Activated CD4-positive, alpha-beta T cell treated with anti-CD3 and anti-CD28 coated beads, Interleukin-2, amount 10 ng/mL, durations not matched to agents 7 days and 5 days (primary cell): ENCODE measurements at regions not wholly inside any gene's neighbourhood (a gene's known extent, or its start where the extent isn't known, plus 50 kb on each side); places are given as distances from the start of the nearest gene placed in this dataset.

Experiments
- CTCF ChIA-PET: fragments of 350-600 bp; sonication (Branson Sonifier 250); formaldehyde crosslinking; loops from one replicate; lab custom pipeline; 2021; ENCODE audit warnings: antibody characterized with exemption; lab: Charles Lee
- POLR2A ChIA-PET: fragments of 350-600 bp; sonication (Branson Sonifier 250); formaldehyde crosslinking; loops from one replicate; lab custom pipeline; 2021; ENCODE audit warnings: antibody characterized with exemption; lab: Charles Lee
- DNase-seq: peaks from one replicate; pipeline ENCODE4 v3.0.0-alpha.2; 2020
- H3K27ac Mint-ChIP-seq: one replicate; pipeline ENCODE4 v1.8.0; 2021; ENCODE audit warnings: mild to moderate bottlenecking, moderate library complexity, mixed read lengths
- H3K27me3 Mint-ChIP-seq: one replicate; pipeline ENCODE4 v1.8.0; 2021; ENCODE audit warnings: mixed read lengths
- H3K36me3 Mint-ChIP-seq: one replicate; pipeline ENCODE4 v1.8.0; 2021; ENCODE audit warnings: low read depth, mixed read lengths
- H3K4me1 Mint-ChIP-seq: one replicate; pipeline ENCODE4 v1.8.0; 2021; ENCODE audit warnings: mixed read lengths
- H3K4me3 Mint-ChIP-seq: one replicate; pipeline ENCODE4 v1.8.0; 2021; ENCODE audit warnings: mild to moderate bottlenecking, moderate library complexity, mixed read lengths
- H3K9me3 Mint-ChIP-seq: one replicate; pipeline ENCODE4 v1.8.0; 2021; ENCODE audit warnings: mixed read lengths

DNA sequence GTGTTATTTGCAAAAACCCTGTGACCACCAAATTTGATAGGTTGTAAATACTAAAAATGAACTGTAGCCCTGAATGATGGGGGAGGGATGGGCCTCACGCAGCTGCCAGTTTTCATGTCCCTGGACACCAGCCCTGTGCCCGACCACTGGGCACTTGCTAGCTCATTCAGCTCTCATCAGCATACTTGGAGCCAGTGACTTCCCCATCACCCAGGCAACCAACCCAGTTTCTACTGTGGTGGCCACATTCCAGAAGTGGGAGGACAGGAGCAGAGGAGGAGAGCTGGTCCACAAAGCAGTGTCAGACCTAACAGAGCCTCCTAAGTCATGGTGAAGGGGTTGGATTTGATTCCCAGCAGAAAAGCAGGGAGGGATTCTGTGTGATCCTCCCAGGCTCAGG lies 128.2 kb downstream of the CPEB2 start:
- no peak overlapping the region for H3K27ac Mint-ChIP-seq
- H3K36me3 Mint-ChIP-seq = no peaks in the 10 kb centered on the region
- no peak overlapping the region for H3K4me3 Mint-ChIP-seq
- peaks cover 6% of the 10 kb centered on the region for H3K9me3 Mint-ChIP-seq
- no peak for DNase-seq
- ChIA-PET CTCF (no interaction called here), POLR2A (no interaction called here)
- no peaks in the 10 kb centered on the region for H3K4me1 Mint-ChIP-seq
- peaks cover 2% of the 10 kb centered on the region for H3K27me3 Mint-ChIP-seq

DNA sequence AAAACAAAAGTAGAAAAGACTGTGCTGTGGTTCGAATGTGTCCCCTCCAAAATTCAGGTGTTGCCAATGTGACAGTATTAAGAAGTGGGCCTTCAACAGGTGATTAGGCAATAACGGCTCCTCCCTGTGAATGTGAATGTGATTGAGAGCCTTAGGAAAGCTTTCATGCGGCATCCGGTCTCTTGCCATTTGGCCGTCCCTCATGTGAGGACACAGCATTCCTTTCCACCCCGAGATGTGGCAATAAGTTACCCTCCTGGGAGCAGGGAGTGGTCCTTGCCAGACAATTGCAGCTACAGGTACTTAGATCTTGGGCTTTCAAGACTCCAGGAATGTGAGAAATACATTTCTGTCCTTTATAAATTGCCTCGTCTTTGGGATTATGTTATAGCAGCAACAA lies 129.3 kb downstream of the CPEB2 start:
- Mint-ChIP-seq H3K9me3 (peaks cover 10% of the 10 kb centered on the region), H3K4me3 (no peak overlapping the region), H3K27me3 (peaks cover 2% of the 10 kb centered on the region), H3K27ac (no peak overlapping the region), H3K4me1 (no peaks in the 10 kb centered on the region), H3K36me3 (no peaks in the 10 kb centered on the region)
- ChIA-PET POLR2A (no interaction called here), CTCF (no interaction called here)
- no peak for DNase-seq

DNA sequence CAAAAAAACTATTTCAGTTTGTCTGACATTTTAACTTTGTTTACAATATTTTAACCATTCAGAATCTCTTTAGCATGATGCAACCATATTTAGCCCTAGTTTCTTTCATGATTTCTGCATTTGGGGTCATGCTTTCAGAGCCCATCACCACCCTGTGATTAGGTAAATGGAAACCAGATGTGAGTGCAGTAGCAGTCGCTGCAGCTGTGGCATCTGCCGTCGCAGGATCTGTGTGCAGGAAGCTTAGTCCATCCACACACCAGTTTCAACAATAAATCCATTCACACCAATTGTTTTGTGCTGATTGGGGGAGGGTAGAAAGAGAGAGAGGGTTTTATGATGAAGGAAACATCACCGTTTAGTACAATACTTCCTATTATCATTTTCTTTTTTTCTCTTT lies 130.5 kb downstream of the CPEB2 start:
- Mint-ChIP-seq H3K4me3 (no peak overlapping the region), H3K36me3 (no peaks in the 10 kb centered on the region), H3K4me1 (no peaks in the 10 kb centered on the region), H3K27me3 (peaks cover 2% of the 10 kb centered on the region), H3K9me3 (peaks cover 16% of the 10 kb centered on the region), H3K27ac (no peak overlapping the region)
- DNase-seq = no peak
- ChIA-PET POLR2A (no interaction called here), CTCF (no interaction called here)

DNA sequence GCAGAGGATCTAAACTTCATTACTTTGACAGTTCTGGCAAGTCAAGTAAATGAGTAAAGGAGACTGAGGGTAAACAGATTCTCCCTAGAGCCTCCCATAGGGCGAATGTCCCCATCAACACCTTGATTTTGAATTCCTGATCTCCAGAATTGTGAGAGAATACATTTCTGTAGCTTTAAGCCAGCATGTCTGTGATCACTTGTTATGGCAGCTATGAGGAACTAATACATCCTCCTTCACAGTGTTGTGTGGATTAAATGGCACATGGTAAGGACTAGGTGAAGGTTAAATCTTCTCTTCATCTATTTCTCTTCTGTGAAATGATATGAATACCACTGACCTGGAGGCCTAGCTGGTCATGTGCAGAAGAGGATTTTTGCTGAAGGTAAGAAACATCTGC lies 137.3 kb downstream of the CPEB2 start:
- Mint-ChIP-seq H3K36me3 (no peaks in the 10 kb centered on the region), H3K4me3 (no peak overlapping the region), H3K4me1 (no peaks in the 10 kb centered on the region), H3K27me3 (no peaks in the 10 kb centered on the region), H3K9me3 (peaks cover 15% of the 10 kb centered on the region), H3K27ac (no peak overlapping the region)
- no peak for DNase-seq
- CTCF ChIA-PET = no interaction called here
- POLR2A ChIA-PET = no interaction called here

DNA sequence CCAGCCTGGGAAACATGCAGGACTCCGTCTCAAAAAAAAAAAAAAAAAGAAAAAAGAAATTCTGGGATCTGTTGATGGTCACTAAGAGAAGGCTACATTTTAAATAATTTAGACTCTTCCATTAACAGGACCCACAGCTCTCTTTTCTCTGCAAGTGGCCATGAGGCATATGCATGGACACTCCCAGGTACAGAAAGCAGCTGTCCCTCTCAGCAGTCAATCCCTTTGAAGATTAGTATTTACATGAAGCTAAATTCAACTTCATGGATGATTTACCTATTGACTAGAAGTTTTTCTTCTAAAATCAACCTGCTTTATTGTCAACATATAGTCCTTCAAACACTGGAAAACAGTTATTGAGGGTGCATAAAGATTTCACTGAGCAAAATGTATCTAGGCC lies 139.9 kb downstream of the CPEB2 start:
- no peak for DNase-seq
- CTCF ChIA-PET = interaction anchor here (0.7 kb wide), 1 partner anchor 1327 kb away, joined by 3 read pairs; no protein-coding TSS in a partner anchor
- no peaks in the 10 kb centered on the region for H3K36me3 Mint-ChIP-seq

DNA sequence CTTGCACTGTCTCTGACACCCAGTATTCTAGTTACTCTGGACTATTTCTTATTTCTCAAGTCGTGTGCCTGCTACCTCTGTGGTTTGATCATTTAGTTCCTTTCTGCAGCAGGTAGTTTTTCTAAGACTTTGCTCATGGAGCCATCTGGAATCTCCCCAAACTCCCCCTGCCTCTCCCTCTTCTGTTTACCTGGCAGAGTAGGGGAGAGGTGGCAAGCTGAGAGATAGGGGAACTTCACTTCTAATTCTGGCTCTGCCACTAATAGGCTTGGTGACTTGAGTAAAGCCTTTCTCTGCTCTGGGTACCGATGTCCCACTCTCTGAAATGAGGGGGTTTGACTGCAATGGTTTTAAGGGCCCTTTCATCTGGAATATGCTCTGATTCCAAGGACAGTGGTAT lies 141.3 kb downstream of the CPEB2 start:
- Mint-ChIP-seq H3K4me1 (no peaks in the 10 kb centered on the region), H3K27ac (no peak overlapping the region), H3K36me3 (no peaks in the 10 kb centered on the region), H3K27me3 (no peaks in the 10 kb centered on the region), H3K4me3 (no peak overlapping the region), H3K9me3 (no peaks in the 10 kb centered on the region)
- DNase-seq = no peak
- ChIA-PET POLR2A (no interaction called here), CTCF (no interaction called here)

More for the DNA sequence above, 139.9 kb downstream of the CPEB2 start:
- H3K4me1 Mint-ChIP-seq = no peaks in the 10 kb centered on the region
- no peak overlapping the region for H3K4me3 Mint-ChIP-seq
- H3K27me3 Mint-ChIP-seq = no peaks in the 10 kb centered on the region
- POLR2A ChIA-PET = no interaction called here
- H3K9me3 Mint-ChIP-seq = no peaks in the 10 kb centered on the region
- no peak overlapping the region for H3K27ac Mint-ChIP-seq

DNA sequence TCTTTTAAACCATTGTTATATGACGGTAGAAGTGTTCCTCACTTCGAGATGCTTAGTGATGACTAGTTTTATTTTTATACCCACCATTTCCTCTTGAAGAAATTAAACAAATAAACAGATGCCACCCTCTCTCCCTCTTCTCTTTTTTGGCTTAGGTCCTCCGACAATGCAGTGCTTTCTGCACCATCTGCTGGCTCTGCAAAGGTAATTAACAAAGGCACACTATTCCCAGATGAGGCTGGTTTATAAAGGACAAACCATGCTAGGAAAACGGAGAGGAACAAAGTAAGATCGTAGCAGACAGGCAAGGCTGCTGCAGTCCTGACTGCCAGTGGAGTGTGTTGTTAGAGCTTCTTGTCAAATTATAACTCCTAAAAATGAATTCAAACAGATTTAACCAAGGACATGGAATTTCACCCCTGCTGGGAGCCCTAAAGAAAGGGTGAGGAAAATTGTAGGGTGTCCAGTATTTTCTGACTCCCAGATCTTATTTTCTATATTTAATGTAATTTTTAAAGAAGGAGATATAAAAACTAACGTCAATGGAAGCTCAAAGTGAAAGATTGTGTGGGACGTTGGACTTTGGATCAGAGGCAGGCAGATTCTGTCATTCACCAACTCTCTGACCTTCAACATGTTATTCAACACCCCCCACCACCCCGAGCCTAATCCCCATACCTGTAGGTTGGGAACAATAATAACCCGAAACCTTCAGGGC lies 142.1 kb downstream of the CPEB2 start:
- CTCF ChIA-PET = no interaction called here
- H3K36me3 Mint-ChIP-seq = no peaks in the 10 kb centered on the region
- no peaks in the 10 kb centered on the region for H3K27me3 Mint-ChIP-seq

DNA sequence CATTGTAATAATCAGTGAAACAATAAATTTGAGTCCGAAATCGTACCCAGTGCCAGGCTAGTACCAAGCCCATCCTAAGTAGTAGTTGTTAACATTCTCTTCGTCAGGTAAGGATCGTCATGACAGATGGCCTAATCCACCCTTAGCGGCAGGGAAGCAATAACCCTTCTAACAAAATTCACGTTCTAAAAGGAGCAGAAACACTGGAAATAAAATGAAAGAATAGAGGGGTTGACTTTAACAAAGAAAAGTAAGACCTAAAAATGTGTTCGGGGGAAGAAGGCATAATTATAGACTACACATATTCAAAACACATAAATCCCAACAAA lies 142.7 kb downstream of the CPEB2 start:
- no peaks in the 10 kb centered on the region for H3K9me3 Mint-ChIP-seq
- ChIA-PET POLR2A (no interaction called here), CTCF (no interaction called here)
- no peak overlapping the region for H3K27ac Mint-ChIP-seq
- DNase-seq = no peak
- H3K4me1 Mint-ChIP-seq = no peaks in the 10 kb centered on the region
- H3K27me3 Mint-ChIP-seq = no peaks in the 10 kb centered on the region
- no peaks in the 10 kb centered on the region for H3K36me3 Mint-ChIP-seq
- no peak overlapping the region for H3K4me3 Mint-ChIP-seq

More for the DNA sequence above, 142.1 kb downstream of the CPEB2 start:
- Mint-ChIP-seq H3K4me1 (no peaks in the 10 kb centered on the region), H3K4me3 (no peak overlapping the region), H3K9me3 (no peaks in the 10 kb centered on the region), H3K27ac (no peak overlapping the region)
- no peak for DNase-seq
- POLR2A ChIA-PET = no interaction called here

DNA sequence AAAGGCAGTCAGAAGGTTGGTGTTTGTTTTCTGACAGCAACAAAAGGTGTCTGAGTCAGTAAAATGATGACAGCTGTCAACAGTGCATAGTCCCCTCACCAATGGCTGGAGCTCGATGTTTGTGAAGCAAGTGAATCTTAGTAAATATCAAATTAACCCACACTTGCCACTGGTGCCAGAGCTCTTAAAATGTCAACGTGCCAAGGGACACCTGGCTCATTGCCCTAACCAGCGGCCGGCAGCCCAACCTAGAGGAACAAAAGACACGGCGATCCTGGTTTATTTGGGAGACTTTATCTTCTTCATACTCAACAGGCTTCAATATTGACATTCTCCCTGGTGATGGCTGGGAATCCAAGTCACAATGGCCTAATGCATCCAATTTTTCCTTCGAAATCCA lies 143.4 kb downstream of the CPEB2 start:
- ChIA-PET POLR2A (no interaction called here), CTCF (no interaction called here)
- DNase-seq = no peak
- no peak overlapping the region for H3K4me3 Mint-ChIP-seq
- H3K4me1 Mint-ChIP-seq = no peaks in the 10 kb centered on the region
- no peak overlapping the region for H3K27ac Mint-ChIP-seq
- H3K27me3 Mint-ChIP-seq = no peaks in the 10 kb centered on the region
- H3K9me3 Mint-ChIP-seq = no peaks in the 10 kb centered on the region
- no peaks in the 10 kb centered on the region for H3K36me3 Mint-ChIP-seq

DNA sequence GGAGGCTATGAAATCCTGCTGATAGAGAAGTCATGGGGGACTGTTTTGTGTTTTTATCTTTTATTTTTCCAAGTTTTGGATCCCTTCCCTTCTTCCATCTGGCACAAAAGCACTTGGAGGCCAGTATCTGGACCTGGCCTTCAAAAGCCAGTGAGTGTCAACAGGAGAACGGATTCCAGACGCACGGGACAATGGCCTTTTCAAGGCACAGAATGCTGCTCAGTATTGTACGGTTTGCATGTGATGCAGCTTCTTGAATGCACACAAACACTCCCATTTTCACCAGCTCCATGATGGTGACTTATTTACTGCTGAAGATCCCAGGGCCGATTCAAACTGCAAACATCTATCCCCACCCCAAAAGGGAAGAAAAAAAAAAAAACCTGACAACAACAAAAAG lies 145.4 kb downstream of the CPEB2 start:
- H3K27me3 Mint-ChIP-seq = no peaks in the 10 kb centered on the region
- no peaks in the 10 kb centered on the region for H3K9me3 Mint-ChIP-seq
- H3K27ac Mint-ChIP-seq = no peak overlapping the region
- ChIA-PET CTCF (no interaction called here), POLR2A (no interaction called here)
- H3K4me1 Mint-ChIP-seq = no peaks in the 10 kb centered on the region
- no peak overlapping the region for H3K4me3 Mint-ChIP-seq
- no peaks in the 10 kb centered on the region for H3K36me3 Mint-ChIP-seq
- DNase-seq = no peak

DNA sequence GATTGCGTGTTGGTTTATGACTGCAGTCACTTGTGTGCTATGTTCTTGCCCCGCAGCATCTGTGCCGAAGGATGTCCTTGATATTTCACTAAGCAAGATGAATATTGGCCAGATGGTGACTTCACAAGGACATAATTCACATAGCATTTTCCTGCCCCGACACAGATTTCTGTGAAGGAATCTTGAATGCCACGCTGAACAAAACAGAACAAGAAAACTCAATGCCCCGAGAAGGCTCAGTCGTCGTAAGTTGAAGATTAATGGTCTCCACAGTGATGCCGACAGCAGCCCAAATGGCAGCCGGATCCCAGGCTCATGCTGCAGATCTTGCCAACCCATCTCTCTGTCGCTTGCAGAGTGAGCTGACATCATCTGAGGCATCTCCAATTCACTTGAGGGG lies 145.9 kb downstream of the CPEB2 start:
- no peaks in the 10 kb centered on the region for H3K36me3 Mint-ChIP-seq
- ChIA-PET POLR2A (no interaction called here), CTCF (interaction anchor here (1.0 kb wide), 1 partner anchor 15 kb away, joined by 3 read pairs; no protein-coding TSS in a partner anchor)
- H3K4me1 Mint-ChIP-seq = no peaks in the 10 kb centered on the region
- DNase-seq = no peak
- no peaks in the 10 kb centered on the region for H3K9me3 Mint-ChIP-seq
- no peak overlapping the region for H3K27ac Mint-ChIP-seq
- H3K27me3 Mint-ChIP-seq = no peaks in the 10 kb centered on the region
- H3K4me3 Mint-ChIP-seq = no peak overlapping the region

DNA sequence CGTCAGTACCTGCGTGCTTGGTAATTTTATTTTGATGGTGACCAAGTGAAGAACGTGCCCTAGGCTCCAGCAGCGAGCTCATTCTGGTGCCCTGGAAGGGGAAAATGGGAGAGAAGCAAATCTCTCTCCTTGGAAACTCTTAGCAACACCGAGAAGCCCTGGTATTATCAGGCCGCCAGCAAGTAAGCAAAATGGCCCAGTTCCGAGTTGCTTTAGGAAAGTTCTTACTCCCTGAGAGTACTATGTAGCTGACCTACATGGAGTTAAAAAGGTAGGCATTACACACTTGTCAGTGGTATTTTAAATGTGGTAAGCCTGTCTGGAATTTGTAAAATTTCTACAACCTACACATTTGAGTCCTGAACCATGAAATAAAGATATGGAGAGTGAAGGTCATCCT lies 146.4 kb downstream of the CPEB2 start:
- Mint-ChIP-seq H3K27ac (no peak overlapping the region), H3K36me3 (no peaks in the 10 kb centered on the region), H3K4me1 (no peaks in the 10 kb centered on the region), H3K4me3 (no peak overlapping the region), H3K9me3 (no peaks in the 10 kb centered on the region), H3K27me3 (peaks cover 2% of the 10 kb centered on the region)
- ChIA-PET POLR2A (no interaction called here), CTCF (interaction anchor here (1.0 kb wide), 1 partner anchor 14 kb away, joined by 3 read pairs; no protein-coding TSS in a partner anchor)
- no peak for DNase-seq

DNA sequence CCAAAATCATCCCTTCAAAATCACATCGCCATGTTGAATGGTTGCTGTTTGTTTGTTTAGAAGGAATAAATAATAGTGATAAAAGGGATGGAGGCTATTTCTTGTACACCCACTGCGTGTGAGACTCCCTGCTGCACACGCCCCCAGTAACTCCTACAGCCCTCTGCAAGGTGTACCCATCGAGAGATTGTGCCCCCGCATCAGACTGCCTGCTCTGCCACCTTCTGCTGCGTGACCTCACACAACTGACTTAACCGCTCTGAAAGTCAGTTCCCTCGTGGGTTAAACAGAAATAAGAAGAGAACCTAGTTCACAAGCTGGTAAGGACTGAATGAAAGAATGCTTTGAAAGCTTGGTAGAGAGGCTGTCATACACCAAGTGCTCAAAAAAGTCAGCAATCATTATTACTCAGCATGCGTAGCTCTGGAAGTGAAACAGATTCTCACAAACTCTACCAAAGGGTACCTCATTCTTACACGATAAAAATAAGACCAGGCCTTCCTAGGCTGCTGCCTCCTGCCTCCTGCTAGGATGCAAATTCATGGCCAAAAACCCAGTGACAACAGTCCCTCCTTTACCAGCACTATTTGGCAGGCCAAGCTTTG lies 147.1 kb downstream of the CPEB2 start:
- Mint-ChIP-seq H3K27me3 (peaks cover 3% of the 10 kb centered on the region), H3K36me3 (no peaks in the 10 kb centered on the region), H3K9me3 (no peaks in the 10 kb centered on the region), H3K27ac (no peak overlapping the region), H3K4me3 (no peak overlapping the region), H3K4me1 (no peaks in the 10 kb centered on the region)
- POLR2A ChIA-PET = no interaction called here
- CTCF ChIA-PET = interaction anchor here (1.0 kb wide), 1 partner anchor 14 kb away, joined by 3 read pairs; no protein-coding TSS in a partner anchor
- no peak for DNase-seq
